HG03103 (cell line): ENCODE measurements at regions not wholly inside any gene's neighbourhood (a gene's known extent, or its start where the extent isn't known, plus 50 kb on each side); places are given as distances from the start of the nearest gene placed in this dataset.
A peak's percentile ranks its signal among the peaks of the same experiment; 100 is the strongest.

Experiments used
- ATAC-seq: cut with Tn5 transposase; IDR thresholded peaks from one replicate; pipeline ENCODE4 v1.9.1; 2021; ENCODE audit warnings: low read depth; ENCODE audit not compliant: unreplicated experiment

DNA sequence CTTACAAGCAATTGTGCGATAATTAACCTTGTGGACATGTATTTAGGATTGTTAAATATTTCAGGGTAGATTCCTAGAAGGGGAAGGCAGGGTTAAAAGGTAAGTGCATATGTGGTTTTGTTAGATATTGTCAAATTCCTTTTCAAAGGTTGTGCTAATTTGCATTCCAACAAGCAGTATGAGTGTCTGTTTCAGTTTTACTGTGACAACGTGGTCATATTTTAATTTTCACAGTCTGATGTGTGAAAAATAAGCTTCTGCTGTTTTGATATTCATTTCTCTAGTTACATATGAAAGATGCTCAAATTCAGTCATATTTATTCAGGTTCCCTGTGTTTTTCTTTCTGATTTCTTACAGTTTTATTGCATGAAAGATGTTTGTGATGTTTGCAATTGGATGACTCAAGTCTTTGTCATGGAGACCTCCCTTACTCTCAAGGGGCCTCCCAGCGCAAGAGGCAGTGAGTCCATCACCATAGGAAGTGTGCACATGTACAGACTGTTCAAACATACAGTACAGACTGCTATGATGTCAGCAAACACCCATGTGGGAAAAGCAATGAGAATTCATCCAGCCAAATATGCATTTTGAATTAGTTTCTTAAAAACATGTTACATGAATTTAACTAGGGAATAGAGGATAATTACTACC is 310.8 kb downstream of the GALR1 start:
- no peak for ATAC-seq

DNA sequence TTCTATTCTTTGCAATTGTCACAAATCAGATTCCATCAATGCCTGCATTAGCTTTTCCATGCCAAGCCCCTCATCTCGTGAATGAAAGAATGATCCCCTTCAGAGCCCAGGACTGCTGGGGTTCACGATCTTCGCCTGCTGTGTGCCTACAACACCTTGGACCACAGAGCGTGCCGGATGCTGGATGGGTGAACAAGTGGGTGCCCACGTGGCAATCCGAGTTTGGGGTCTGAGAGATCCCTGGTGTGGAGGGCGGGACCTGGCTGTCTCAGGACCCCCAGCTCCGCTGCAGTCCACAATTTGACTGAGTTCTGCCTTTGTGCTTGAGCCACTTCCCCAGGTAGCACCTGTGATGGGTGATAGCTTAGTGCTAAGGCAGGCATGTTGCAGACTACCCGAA is 317.0 kb downstream of the GALR1 start:
- ATAC-seq, result no peak

DNA sequence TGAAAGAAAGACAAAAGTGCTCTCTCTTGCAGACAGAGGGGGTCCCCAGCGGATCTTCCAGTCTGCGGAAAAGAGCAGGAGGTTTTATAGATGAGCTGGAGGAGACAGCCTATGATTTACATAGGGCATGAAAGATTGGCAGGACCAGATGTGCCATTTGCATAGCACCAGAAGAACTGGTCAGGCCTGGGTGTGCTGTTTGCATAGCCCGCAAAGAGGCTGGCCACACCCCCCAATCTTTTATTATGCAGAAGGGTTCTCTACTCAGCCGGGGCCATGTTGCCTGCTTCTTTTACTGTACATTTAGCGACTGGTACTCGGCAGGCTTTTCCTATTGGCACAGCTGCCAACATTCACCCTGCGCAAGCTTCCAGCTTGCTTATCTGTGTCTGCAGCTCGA is 317.6 kb downstream of the GALR1 start:
- no peak for ATAC-seq

DNA sequence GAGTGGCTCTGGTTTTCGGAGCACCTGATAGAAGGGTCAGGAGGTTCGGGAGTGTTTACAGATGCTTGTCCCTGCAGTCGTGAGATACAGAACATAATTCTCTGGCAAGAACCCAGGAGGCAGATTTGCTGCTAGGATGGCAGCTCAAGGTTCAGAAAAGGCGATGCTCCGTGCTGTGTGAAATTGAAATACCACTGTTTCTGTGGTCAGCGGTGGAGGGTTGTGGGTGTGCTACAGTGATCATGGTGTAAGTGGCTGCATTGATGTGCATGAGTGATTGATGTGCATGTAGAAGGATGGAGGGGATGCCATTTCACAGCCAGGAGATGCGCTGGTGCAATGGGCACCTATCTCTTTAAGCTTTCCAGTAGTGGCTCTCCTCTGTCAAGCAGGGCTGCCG is 322.1 kb downstream of the GALR1 start:
- no peak for ATAC-seq

DNA sequence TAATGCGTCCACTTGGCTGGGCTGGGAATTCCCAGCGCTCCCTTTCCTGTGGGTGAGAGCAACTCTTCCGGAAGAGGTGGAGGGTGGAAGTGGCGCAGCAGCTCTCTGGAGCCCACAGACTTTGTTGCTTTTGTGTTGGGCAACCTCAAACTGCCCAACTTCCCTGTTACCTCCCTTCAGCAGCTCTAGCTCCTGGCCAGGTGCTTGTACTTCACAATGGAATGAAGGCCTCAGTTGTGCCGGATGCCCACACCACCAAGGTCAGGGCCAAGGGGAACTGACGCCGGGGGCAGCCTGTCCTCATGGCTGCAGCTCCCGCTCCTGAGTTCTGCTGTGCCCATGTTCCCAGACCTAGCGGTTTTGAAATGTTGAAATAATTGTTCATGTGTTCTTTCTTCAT is 322.9 kb downstream of the GALR1 start:
- ATAC-seq, result no peak

DNA sequence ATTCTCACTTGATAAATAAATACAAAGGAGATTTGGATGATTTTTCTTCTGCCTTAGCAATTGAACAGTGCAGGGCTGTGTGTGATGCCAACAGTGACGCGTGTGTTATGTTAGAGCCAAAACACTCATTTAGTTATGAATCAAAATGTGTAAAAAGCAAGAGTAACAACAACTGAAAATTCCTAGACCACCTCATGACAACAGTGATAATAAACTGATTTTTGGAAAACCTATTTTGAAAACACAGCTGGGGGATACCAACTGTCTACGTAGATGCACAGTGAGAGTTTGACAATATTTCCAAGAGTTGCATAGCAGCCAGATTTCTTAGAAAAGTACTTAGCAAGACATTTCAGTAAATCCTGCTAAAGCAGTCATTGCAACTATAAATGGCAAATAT is 323.9 kb downstream of the GALR1 start:
- ATAC-seq, result no peak

DNA sequence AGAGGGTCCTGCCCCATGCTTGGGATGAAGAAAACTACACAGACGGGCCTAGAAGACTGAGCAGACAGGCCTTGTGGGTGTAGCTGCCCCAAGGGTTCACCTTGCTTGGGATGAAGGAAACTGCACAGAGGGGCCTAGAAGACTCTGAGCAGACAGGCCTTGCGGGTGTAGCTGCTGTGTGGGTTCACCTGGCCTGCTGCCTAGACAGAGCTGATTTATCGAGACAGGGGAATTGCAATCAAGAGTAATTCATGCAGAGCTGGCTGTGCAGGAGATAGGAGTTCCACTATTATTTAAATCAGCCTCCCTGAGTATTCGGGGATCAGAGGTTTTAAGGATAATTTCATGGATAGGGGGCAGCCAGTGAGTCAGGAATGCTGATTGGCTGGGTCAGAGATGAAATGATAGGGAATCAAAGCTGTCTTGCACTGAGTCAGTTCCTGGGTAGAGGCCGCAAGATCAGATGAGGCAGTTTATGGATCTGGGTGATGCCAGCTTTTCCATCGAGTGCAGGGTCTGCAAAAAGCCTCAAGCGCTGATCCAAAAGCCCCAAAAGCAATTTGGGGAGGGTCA is 341.4 kb downstream of the GALR1 start:
- no peak for ATAC-seq

DNA sequence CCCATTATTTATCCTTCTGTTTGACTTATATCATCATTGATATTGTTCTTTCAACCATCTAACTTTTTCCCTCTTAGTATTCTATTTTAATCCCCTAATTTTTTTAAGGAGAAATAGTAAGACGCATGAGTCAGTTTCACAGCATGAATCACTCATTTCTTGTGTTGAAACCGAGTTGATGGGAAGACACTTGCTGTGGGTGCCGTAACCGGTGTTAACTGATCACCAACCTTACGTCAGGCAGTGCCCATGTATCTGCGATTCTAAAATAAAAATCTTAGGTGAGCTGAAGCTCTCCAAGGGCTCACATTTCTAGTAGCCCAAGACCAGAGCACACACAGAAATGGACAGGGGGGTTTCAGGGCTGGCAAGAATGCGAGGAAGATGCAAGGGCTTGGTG is 348.1 kb downstream of the GALR1 start:
- no peak for ATAC-seq

DNA sequence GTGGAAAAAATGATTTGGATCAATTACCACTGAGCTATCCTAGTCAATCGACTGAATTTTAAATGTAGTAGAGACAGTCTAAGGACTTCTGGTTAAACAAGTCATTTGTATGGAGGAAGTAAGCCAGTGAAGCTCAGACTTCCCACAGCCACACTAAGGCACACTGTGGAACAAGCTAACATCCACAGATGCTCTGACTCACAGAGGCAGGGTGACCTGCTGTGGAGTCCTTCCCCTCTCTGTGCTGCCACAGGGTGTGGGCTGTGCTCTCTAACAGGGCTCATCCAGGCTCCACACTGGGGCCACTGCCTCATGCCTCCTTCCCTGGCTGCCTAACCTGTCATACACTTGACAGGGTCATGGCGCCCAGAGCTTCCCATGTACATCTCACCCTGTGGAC is 351.0 kb downstream of the GALR1 start:
- no peak for ATAC-seq

DNA sequence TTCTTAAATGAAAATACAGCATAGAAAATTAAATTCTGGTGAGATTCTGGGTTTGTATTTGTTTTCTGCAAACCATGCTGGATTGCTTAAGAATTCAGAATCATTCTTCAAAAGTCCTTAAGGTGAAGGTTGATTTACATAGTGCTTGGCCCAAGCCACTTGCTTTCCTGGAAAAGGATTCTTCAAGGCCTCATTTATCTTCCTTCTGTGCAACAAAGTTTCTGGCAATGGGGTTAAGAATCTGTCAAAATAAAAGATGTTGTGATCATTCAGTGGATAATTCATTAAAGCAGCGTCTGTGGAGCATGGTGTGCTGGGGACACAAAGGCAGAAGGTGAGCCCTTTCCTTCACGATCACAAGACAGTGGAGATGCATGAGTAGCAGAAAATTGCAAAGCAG is 351.9 kb downstream of the GALR1 start:
- no peak for ATAC-seq

DNA sequence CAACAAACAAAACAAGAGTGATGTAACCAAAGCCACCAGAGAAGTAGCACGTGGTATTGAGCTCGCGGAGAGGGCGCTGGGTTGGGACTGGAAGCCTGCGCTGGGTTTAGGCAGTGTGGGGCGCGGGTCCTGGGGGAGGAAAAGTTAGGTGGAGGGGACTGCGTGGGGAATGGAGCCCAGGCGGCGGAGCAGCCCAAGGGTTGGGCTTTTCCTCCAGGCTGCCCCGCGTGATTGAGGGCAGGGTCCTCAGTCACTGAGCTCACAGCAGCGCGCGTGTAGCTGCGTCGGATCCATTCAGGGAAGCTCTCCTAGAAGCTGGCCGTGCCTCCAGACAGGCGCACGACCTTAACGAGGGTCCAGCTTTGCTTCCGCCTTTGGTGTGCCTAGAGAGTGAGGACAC is 357.4 kb downstream of the GALR1 start:
- ATAC-seq, result no peak

DNA sequence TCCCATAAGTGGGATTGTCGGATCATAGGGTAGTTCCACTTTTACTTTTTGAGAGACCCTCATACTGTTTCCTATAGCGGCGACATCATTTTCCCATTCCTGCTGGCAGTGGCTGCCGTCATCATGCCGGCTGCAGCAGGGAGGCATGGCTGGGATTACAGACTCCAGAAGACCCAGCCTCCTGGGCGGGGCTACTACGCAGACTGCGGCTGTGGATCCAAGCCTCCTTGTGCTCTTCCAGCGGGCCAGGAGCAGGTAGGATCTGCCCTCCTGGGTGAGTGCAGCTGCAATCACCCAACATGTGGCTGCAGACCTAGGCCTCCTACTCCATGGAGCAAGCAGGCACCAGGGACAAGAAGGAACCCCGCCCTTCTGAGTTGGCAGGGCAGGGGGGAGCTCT is 359.2 kb downstream of the GALR1 start:
- no peak for ATAC-seq

DNA sequence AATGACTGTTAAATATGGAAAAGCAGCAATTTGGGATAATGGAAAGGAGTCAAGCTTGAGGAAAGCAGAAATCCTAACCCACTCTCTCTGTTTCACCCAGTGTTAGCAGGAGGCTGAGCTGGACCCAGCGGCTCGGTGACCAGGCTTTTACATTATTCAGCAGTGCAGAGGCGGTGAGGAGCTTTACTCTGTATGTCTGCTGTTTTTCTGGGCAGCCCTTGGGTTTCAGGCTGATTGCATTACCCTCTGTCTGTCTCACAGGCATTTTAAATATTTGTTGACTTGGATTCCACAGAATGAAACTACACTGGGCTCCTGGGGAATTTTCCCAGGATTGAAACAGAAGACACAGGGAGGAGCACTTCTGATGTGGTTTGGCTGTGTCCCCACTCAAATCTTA is 368.0 kb downstream of the GALR1 start:
- ATAC-seq, result no peak

DNA sequence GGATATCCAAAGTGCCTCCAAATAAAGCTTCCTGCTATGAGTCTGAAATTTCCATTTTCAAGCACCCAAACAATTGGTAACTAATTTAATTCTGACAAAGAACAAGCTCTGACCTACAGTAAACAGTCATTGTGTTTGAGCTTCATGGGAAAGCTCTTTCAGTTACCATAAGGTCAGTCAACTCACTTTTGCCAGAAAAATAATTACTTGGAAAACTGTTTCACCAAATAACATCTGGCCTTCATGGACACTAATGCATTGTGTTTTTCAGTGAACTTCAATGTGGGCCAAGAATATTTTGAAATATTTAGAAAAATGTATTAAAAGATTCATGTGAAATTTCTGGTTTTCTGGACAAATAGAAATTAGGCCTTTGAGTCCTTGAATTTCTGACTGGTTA is 369.9 kb downstream of the GALR1 start:
- ATAC-seq, result no peak

DNA sequence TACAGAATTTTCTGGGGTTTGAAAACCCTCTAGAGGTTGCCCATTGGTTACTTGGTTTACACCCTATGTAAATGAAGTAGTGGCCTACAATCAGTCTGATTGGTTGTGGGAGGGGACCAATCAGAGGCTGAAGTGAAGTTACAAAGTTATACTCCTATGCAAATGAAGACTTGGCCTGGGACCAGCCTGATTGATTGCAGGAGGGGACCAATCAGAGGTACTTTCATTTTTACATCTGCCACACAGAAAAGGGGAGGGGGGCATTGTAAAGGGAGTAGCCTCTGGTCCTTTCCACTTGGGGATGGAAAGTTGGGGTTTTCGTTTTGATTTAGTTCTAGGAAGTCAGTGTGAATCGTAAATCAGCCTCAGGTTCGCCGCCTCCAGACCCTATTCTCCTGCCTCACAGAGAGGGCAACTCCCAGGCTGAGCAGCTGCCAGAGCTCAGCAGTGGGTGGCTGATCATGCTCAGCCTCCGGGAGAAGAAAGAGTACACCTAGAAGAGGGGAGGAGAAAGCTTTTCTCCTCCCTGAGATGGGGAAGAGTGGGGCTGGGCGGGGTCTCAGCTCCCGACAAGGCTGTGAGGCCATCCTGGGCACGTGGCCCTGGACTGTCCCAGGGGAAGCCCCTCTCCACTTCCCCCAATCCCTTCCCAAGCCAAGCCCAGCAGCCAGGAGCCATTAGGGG is 372.5 kb downstream of the GALR1 start:
- ATAC-seq, result no peak

DNA sequence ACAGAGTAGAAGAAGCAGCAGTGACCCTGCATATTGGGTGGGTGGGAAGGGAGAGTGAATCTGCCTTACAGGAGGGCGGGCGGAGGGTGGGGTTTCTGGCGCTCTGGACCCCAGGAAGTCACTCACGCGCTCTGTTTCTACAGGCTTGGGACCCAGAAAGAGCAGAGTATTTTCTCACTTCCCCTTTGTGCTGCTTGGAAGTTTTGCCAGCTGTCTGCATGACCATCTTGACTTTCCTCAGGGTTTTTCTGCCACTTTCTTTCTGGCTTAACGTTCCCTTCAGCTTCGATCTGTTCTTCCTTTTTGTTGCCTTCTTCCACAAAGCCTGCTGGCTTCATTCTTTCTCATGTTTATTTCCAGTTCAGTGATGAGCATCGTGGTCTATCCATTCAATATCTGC is 383.1 kb downstream of the GALR1 start:
- peak; percentile 98 for ATAC-seq

DNA sequence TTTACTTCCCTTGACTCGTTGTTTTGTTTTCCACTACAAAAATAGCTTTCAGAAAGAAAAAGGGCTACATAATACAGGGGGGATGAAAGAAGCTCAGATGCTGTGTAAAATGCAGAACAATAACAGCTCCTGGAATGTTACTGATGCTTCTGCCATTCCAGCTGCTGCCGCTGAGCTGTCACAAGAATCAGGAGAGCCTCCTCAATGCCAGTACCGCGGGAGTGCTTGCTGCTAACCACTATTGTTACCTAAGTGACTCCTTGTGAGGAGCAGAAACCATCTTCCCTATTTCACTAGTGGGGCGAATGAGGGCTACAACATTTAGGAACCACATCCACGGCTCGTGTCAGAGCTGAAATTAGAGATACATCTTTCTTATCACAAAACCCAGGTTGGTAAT is 384.8 kb downstream of the GALR1 start:
- no peak for ATAC-seq

DNA sequence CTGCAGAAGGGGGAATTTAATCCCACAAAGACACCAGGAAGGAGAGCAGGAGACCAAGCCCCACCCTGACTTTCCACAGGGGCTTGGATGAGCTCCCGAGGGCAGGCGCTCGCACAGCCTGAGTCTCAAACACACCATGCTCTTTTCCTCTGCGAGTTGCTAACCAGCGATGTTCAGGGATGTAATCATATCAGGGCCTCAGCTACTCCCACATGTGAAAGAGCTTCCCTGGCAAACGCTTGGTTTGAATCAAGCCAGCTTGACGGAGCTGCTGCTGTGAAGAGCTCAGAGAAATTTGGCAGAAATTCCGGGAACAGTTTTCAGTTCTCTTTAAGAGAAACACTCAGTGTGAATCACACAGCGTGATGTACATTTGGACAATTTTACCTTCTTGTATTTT is 385.8 kb downstream of the GALR1 start:
- no peak for ATAC-seq

DNA sequence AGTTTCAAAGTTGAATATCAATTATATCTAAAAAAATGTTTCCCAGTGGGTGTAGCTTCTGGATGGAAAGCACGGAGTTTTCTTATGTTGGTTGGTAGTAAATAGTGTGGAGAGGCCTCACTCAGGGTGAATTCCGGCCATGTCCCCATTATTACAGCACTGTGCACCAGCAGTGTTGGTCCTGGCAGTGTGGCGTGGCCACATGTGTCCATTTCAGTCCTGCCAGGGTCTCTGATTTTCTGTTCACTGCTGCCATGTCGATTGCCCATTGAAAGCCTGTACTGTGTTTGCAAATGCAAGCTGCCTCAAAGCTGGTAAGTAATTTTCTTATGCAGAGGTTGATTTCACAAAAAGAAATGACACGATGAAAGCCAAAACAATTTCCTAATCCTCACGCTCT is 386.2 kb downstream of the GALR1 start:
- no peak for ATAC-seq

DNA sequence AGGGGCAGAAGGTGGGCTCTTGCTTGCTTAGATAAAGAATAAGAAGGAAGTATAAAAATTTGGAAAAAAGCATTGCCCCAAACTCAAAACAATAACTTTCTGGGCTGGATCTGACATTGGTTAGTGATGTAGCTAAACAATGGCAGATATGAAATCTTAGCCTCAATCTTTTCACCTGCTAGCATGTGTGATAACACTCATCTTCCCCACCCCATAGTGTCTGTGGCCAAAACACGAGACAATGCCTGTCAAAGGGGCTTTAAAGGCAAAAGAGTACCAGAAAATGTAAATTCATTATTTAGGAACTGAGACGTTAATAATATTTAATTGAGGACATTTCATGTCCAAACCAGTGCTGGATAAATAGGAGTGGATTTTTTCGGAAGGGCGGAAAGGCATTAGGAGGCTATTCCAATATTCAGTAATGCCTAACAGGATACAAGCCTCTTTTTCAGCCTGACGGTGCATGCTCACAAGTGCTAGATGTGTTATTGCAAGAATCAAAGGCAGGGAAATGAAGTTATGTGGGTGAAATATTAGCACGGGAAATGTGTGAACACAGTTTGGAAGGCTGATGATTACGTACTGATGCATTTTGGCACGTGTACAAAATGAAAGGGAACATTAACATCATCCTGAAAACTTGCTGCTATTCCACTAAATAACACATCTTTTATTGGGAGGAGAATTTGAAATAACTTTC is 395.7 kb downstream of the GALR1 start:
- no peak for ATAC-seq

DNA sequence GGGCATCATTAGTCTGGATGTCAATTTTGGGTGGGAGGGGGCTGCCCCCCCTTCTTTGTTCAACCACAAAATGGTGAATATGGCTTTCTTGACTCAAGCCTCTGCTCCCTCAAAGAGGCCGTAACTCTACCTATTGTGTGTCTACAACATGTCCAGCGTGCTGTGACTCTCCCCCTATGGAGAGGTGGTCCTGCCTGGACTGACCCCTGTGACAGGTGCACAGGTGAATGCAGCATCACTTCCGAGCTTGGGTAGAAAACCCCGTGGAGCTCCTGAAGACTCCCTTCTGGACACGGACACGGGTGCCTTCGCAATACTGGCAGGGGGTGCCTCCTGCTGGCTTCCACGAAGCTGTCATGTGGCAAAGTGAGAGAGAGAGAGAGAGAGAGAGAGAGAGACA is 397.8 kb downstream of the GALR1 start:
- ATAC-seq, result no peak

DNA sequence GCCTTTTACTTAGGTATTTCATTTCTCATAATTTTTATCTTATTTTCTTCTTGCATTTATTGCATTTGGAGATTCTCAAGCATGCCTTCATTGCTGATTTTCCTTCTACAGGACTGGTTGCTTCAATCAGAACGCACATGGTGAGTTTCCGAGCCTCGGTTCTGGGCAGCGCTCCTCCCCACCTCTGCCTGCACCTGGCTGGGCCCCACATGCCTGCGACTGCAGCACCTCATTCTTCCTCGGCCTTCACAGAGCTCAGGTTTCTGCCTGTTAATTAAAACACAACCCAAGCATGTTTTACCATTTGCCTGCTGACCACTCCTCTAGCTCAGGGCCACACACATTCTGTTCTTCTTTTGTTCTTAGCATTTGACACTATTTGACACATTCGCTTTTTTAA is 398.8 kb downstream of the GALR1 start:
- ATAC-seq, result no peak
